Tibial nerve (tissue), 4 donors: ENCODE measurements at regions not wholly inside any gene's neighbourhood (a gene's known extent, or its start where the extent isn't known, plus 50 kb on each side); places are given as distances from the start of the nearest gene placed in this dataset.

ENCODE experiments used
- DNase-seq, 2 donors: peaks; one replicate each; pipeline ENCODE4 v3.0.0-alpha.2; 2019; ENCODE audit warnings: low spot score in 2 of 2
- H3K27ac ChIP-seq, 4 donors: fragments of 200-600 bp; sonication (generic) in 3 of 4; one replicate each; pipeline ENCODE4 v1.5.1; 2017 to 2019; ENCODE audit warnings: mild to moderate bottlenecking in 1 of 4
- H3K27me3 ChIP-seq, 2 donors: fragments of 200-600 bp; sonication (generic) in 1 of 2; one replicate each; pipeline versions ENCODE4 v1.5.1 to v1.6.0; 2017 to 2019
- H3K36me3 ChIP-seq, 3 donors: fragments of 200-600 bp; sonication (generic); one replicate each; pipeline ENCODE4 v1.5.1; 2018 to 2019
- H3K4me1 ChIP-seq, 4 donors: fragments of 200-600 bp; sonication (generic) in 3 of 4; one replicate each; pipeline ENCODE4 v1.5.1; 2017 to 2019
- H3K4me3 ChIP-seq, 4 donors: fragments of 200-600 bp; sonication (generic) in 3 of 4; one replicate each; pipeline ENCODE4 v1.5.1; 2017 to 2019; ENCODE audit warnings: mild to moderate bottlenecking in 1 of 4, moderate library complexity in 1 of 4
- H3K9me3 ChIP-seq, 4 donors: fragments of 200-600 bp; sonication (generic) in 3 of 4; one replicate each; pipeline ENCODE4 v1.5.1; 2017 to 2019
- EP300 ChIP-seq, 2 donors: sonication (generic); formaldehyde crosslinking; IDR thresholded peaks; one replicate each; pipeline ENCODE4 v1.6.1; 2017; ENCODE audit warnings: antibody characterized with exemption in 2 of 2, mild to moderate bottlenecking in 1 of 2
- POLR2A ChIP-seq, 2 donors: fragments of 450-650 bp; IDR thresholded peaks; one replicate each; pipeline ENCODE4 v1.6.1; 2017; ENCODE audit warnings: antibody characterized with exemption in 2 of 2, mild to moderate bottlenecking in 2 of 2, moderate library complexity in 2 of 2
- WGBS, 2 donors: methylation state at CpG; one replicate each; pipeline ENCODE4 v1.1.5; 2018; 5-methylcytosine and 5-hydroxymethylcytosine counted together
- TF ChIP-seq, protein P1 (sequence below), 5 experiments: fragments of 200-600 bp in 3 of 5; fragments of 450-650 bp in 2 of 5; sonication (generic) in 3 of 5; IDR thresholded peaks; one replicate each; pipeline ENCODE4 v1.5.1; 2016 to 2019; ENCODE audit warnings: antibody characterized with exemption in 5 of 5, mild to moderate bottlenecking in 3 of 5, moderate library complexity in 2 of 5

GRCh38 chr3:103367481-103367880 is 932.7 kb downstream of the ZPLD1 start:
- no peaks in the 10 kb centered on the region for H3K27me3 ChIP-seq
- WGBS, 2 donors = 90 to 93% methylated on average over 3 of the region's 3 CpGs
- no peak overlapping the region for H3K4me3 ChIP-seq
- no peak overlapping the region for H3K27ac ChIP-seq
- no peaks in the 10 kb centered on the region for H3K9me3 ChIP-seq
- no peak for TF ChIP-seq EP300 (IDR thresholded peaks at IDR 0.05)
- TF ChIP-seq, protein P1, sequence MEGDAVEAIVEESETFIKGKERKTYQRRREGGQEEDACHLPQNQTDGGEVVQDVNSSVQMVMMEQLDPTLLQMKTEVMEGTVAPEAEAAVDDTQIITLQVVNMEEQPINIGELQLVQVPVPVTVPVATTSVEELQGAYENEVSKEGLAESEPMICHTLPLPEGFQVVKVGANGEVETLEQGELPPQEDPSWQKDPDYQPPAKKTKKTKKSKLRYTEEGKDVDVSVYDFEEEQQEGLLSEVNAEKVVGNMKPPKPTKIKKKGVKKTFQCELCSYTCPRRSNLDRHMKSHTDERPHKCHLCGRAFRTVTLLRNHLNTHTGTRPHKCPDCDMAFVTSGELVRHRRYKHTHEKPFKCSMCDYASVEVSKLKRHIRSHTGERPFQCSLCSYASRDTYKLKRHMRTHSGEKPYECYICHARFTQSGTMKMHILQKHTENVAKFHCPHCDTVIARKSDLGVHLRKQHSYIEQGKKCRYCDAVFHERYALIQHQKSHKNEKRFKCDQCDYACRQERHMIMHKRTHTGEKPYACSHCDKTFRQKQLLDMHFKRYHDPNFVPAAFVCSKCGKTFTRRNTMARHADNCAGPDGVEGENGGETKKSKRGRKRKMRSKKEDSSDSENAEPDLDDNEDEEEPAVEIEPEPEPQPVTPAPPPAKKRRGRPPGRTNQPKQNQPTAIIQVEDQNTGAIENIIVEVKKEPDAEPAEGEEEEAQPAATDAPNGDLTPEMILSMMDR (IDR thresholded peaks at IDR 0.05) = no peak
- TF ChIP-seq POLR2A (IDR thresholded peaks at IDR 0.05) = no peak
- H3K36me3 ChIP-seq = no peaks in the 10 kb centered on the region
- no peaks in the 10 kb centered on the region for H3K4me1 ChIP-seq
- no peak for DNase-seq

DNA sequence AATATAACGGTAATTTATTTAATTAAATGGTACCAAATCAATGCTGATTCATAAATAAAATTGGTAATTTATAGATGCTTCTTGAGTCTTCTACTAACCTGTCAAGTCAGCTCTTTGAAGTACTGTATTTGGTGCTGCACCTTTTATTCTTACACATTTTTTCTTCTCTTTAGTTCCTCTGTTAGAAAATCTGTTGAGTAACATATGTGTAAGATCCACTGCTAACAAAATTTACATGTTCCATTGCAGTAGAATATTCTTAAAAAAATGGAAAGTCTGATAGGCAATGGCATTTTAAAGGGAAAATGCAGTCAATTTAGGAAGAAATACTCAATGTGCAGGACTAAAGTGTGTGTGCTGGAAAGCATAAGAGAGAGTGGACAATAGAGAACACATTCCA is 936.6 kb downstream of the ZPLD1 start:
- Histone ChIP-seq H3K9me3 (no peaks in the 10 kb centered on the region), H3K4me3 (no peak overlapping the region), H3K27me3 (no peaks in the 10 kb centered on the region), H3K4me1 (no peaks in the 10 kb centered on the region), H3K27ac (no peak overlapping the region), H3K36me3 (no peaks in the 10 kb centered on the region)
- TF ChIP-seq, protein P1 (IDR thresholded peaks at IDR 0.05) = no peak
- TF ChIP-seq EP300 (IDR thresholded peaks at IDR 0.05) = no peak
- DNase-seq = no peak
- 64 to 76% methylated on average over 1 of the region's 1 CpG for WGBS, 2 donors

GRCh38 chr3:103372031-103372430 is 937.2 kb downstream of the ZPLD1 start:
- Histone ChIP-seq H3K36me3 (no peaks in the 10 kb centered on the region), H3K27ac (no peak overlapping the region), H3K4me3 (no peak overlapping the region), H3K9me3 (no peaks in the 10 kb centered on the region), H3K4me1 (no peaks in the 10 kb centered on the region), H3K27me3 (no peaks in the 10 kb centered on the region)
- DNase-seq = no peak
- TF ChIP-seq POLR2A (IDR thresholded peaks at IDR 0.05) (no peak), EP300 (IDR thresholded peaks at IDR 0.05) (no peak)
- TF ChIP-seq, protein P1 (IDR thresholded peaks at IDR 0.05) = no peak
- WGBS, 2 donors = 74% methylated on average over 3 of the region's 3 CpGs

- TF ChIP-seq POLR2A (IDR thresholded peaks at IDR 0.05) (no peak), EP300 (IDR thresholded peaks at IDR 0.05) (no peak)
- TF ChIP-seq, protein P1 (IDR thresholded peaks at IDR 0.05) = no peak
- Histone ChIP-seq H3K27ac (no peak overlapping the region), H3K4me3 (no peak overlapping the region), H3K27me3 (no peaks in the 10 kb centered on the region), H3K36me3 (no peaks in the 10 kb centered on the region), H3K9me3 (no peaks in the 10 kb centered on the region), H3K4me1 (no peaks in the 10 kb centered on the region)
- no peak for DNase-seq
Observed at GRCh38 chr3:103380391-103380790, 945.6 kb downstream of the ZPLD1 start.

DNA sequence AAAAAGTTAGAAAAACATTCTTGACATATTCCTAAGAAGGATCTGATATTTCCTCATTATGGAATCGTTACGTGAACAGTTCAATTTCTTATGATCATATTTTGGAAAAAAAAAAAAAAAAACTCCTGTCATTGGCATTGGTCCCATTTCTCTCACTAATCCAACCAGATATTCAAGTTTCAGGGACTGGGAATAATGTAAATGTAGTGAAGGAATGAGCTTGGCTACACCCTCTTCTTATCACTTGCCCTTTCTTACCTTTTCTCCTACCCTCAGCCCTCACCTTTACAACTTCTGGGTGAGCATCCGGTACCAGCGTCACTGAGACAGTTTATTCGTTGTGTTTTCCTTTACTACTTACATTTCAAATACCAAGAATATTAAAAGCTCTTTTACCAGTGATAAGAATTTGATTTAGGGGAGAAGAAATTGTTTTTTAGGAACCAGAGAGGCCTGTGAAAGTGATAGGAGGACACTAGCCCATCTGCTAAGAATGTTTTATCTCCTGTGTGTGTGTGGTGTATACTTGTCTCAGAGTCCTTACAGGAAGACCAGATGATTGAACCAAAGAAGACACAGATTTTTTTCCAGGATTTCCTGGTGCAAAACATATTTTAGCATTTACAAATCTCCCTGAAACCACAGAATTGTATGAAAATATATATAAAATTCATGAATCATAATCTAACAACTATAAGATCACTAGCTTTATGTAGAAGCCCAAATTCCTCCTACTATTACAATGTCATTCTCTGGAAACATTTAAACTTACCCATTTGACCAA is 946.7 kb downstream of the ZPLD1 start:
- no peaks in the 10 kb centered on the region for H3K27me3 ChIP-seq
- 85 to 88% methylated on average over 5 of the region's 5 CpGs for WGBS, 2 donors
- no peaks in the 10 kb centered on the region for H3K4me1 ChIP-seq
- H3K36me3 ChIP-seq = no peaks in the 10 kb centered on the region
- H3K4me3 ChIP-seq = no peak overlapping the region
- TF ChIP-seq POLR2A (IDR thresholded peaks at IDR 0.05) = no peak
- TF ChIP-seq, protein P1 (IDR thresholded peaks at IDR 0.05) = no peak
- no peak overlapping the region for H3K27ac ChIP-seq
- DNase-seq = no peak
- H3K9me3 ChIP-seq = no peaks in the 10 kb centered on the region
